HepG2 (cell line): ENCODE measurements at regions not wholly inside any gene's neighbourhood (a gene's known extent, or its start where the extent isn't known, plus 50 kb on each side); places are given as distances from the start of the nearest gene placed in this dataset.
A peak's percentile ranks its signal among the peaks of the same experiment; 100 is the strongest.

ENCODE experiments used
- ARID2 ChIP-seq: sonication (generic); formaldehyde crosslinking; IDR thresholded peaks from 2 replicates; pipeline ENCODE4 v1.8.1; 2022; ENCODE audit warnings: mild to moderate bottlenecking, missing genetic modification reagents, borderline replicate concordance
- ARID5B ChIP-seq: IDR thresholded peaks from 2 replicates; pipeline ENCODE4 v1.4.0; 2020; ENCODE audit warnings: mild to moderate bottlenecking, missing genetic modification reagents
- BORCS8-MEF2B ChIP-seq: sonication (generic); formaldehyde crosslinking; IDR thresholded peaks from 2 replicates; pipeline ENCODE4 v1.8.0; 2022; ENCODE audit warnings: mild to moderate bottlenecking, missing genetic modification reagents
- BRF2 ChIP-seq: sonication (generic); formaldehyde crosslinking; IDR thresholded peaks from 2 replicates; pipeline ENCODE4 v1.8.1; 2022; ENCODE audit warnings: mild to moderate bottlenecking, missing genetic modification reagents
- CEBPB ChIP-seq: IDR thresholded peaks from 2 replicates; pipeline ENCODE4 v1.6.1; 2011; ENCODE audit warnings: low read depth, low read length, improper control_type of control experiment, borderline replicate concordance
- ELF3 ChIP-seq: IDR thresholded peaks from 2 replicates; pipeline ENCODE4 v1.6.1; 2016; ENCODE audit warnings: missing genetic modification reagents, missing compliant biosample characterization
- GLMP ChIP-seq: sonication (generic); formaldehyde crosslinking; IDR thresholded peaks from 2 replicates; pipeline ENCODE4 v1.9.0; 2021; ENCODE audit warnings: missing genetic modification reagents, mild to moderate bottlenecking, borderline replicate concordance
- GRHL1 ChIP-seq: sonication (generic); formaldehyde crosslinking; conservative IDR thresholded peaks from 2 replicates; pipeline ENCODE4 v1.8.0; 2022; ENCODE audit warnings: missing genetic modification reagents
- IRF2 ChIP-seq: IDR thresholded peaks from 2 replicates; pipeline ENCODE4 v1.6.1; 2018; ENCODE audit warnings: missing genetic modification reagents, missing compliant biosample characterization
- RARA ChIP-seq: IDR thresholded peaks from 2 replicates; pipeline ENCODE4 v1.6.1; 2016; ENCODE audit warnings: missing genetic modification reagents, missing compliant biosample characterization
- SALL1 ChIP-seq: sonication (generic); formaldehyde crosslinking; IDR thresholded peaks from 2 replicates; pipeline ENCODE4 v1.8.0; 2022; ENCODE audit warnings: mild to moderate bottlenecking, missing genetic modification reagents
- TARDBP ChIP-seq: sonication (generic); formaldehyde crosslinking; IDR thresholded peaks from 2 replicates; pipeline ENCODE4 v1.8.0; 2022; ENCODE audit warnings: mild to moderate bottlenecking, missing genetic modification reagents
- XRCC5 ChIP-seq: fragments of 200-400 bp; formaldehyde crosslinking; optimal IDR thresholded peaks from 2 replicates; pipeline ENCODE3; 2017; ENCODE audit warnings: mild to moderate bottlenecking, low read length
- ZBTB34 ChIP-seq: sonication (generic); formaldehyde crosslinking; IDR thresholded peaks from 2 replicates; pipeline ENCODE4 v1.8.0; 2022; ENCODE audit warnings: mild to moderate bottlenecking, missing genetic modification reagents
- ZMYM3 ChIP-seq: sonication (generic); formaldehyde crosslinking; IDR thresholded peaks from 2 replicates; pipeline ENCODE4 v1.5.1; 2020; ENCODE audit warnings: mild to moderate bottlenecking, missing genetic modification reagents
- ZNF512B ChIP-seq: sonication (generic); formaldehyde crosslinking; IDR thresholded peaks from 2 replicates; pipeline ENCODE4 v1.5.1; 2020; ENCODE audit warnings: missing genetic modification reagents, mild to moderate bottlenecking, borderline replicate concordance
- ZNF7 ChIP-seq: IDR thresholded peaks from 2 replicates; pipeline ENCODE4 v1.6.1; 2016; ENCODE audit warnings: missing biosample characterization, missing genetic modification reagents

- 0 out of 2 replicates have a peak, but pooled peaks have one; percentile 35 for TF ChIP-seq ZBTB34 (CRISPR knock-in tag)
- no peak for TF ChIP-seq ZNF7 (CRISPR knock-in tag)
- peak; percentile 35; the same call in 1 of the 2 replicates for TF ChIP-seq ARID5B (CRISPR knock-in tag)
- no peak for TF ChIP-seq BORCS8-MEF2B (CRISPR knock-in tag)
- no peak for TF ChIP-seq TARDBP (CRISPR knock-in tag)
- 0 out of 2 replicates have a peak, but pooled peaks have one; percentile 16 for TF ChIP-seq IRF2 (CRISPR knock-in tag)
- TF ChIP-seq BRF2 (CRISPR knock-in tag): 0 out of 2 replicates have a peak, but pooled peaks have one; percentile 17
- TF ChIP-seq GLMP: no peak
- TF ChIP-seq RARA (CRISPR knock-in tag): peak; percentile 28; the same call in 1 of the 2 replicates
- TF ChIP-seq GRHL1 (CRISPR knock-in tag): no peak
- TF ChIP-seq XRCC5: no peak
- TF ChIP-seq SALL1 (CRISPR knock-in tag): peak; percentile 57
- 0 out of 2 replicates have a peak, but pooled peaks have one; percentile 39 for TF ChIP-seq ZMYM3 (CRISPR knock-in tag)
- TF ChIP-seq ZNF512B (CRISPR knock-in tag): no peak
- TF ChIP-seq CEBPB: peak; percentile 64; the same call in 1 of the 2 replicates
- peak; percentile 46; the same call in 1 of the 2 replicates for TF ChIP-seq ELF3 (CRISPR knock-in tag)
- 0 out of 2 replicates have a peak, but pooled peaks have one; percentile 62 for TF ChIP-seq ARID2 (CRISPR knock-in tag)
These were observed 516.3 kb upstream of the ID2 start (continued) for GRCh38 chr2:8165550-8165949.
